Iris pigment epithelial cell (primary cell): ENCODE measurements at regions not wholly inside any gene's neighbourhood (a gene's known extent, or its start where the extent isn't known, plus 50 kb on each side); places are given as distances from the start of the nearest gene placed in this dataset.

ENCODE experiments used
- DNase-seq: peaks from one replicate; pipeline ENCODE4 v3.0.0-alpha.2; 2011; ENCODE audit warnings: low read depth

- no peak for DNase-seq
Measured at GRCh38 chr3:99500485-99500884, 137.9 kb upstream of the COL8A1 start.

DNA sequence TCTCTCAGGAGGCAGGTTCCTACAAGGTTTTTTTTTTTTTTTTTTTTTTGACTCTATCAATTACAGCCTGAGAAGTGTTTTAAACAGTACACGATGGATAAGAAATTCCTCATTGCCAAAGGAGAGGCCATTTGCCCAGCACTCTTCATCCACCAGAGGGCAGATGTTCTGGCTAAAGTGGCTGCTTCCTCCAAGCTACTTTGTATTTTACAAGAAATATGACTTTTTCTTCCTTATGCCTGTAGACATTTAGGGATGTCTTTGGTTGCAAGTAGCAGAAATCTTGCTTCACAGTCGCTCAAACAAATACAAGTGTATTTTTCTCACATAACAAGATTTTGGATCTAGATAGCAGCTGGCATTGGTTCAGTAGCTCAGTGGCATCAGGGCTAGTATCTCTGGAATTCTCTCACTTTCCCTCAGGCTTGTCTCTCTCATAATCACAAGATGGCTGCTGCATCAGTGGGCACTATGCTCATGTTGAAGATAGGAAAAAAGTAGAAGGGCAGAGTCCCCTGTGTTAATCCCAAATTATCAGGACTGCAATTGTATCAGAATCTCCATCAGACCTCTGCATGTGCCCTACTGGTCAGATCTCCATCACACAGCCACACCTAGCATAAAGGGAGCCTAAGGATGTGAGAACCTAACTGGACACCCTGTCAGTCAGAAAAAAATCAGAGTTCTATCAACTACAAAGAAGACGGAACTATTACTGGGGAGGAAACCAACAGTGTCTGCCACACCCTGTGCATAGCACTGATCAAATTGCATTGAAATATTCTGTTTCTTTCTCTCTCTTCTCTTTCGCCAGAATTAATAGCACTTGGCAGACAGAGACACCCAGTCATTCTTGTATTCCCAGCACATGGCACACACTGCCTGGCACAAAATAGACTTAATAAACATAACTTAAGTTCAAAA, 138.9 kb upstream of the COL8A1 start:
- DNase-seq: peak; percentile 77

DNA sequence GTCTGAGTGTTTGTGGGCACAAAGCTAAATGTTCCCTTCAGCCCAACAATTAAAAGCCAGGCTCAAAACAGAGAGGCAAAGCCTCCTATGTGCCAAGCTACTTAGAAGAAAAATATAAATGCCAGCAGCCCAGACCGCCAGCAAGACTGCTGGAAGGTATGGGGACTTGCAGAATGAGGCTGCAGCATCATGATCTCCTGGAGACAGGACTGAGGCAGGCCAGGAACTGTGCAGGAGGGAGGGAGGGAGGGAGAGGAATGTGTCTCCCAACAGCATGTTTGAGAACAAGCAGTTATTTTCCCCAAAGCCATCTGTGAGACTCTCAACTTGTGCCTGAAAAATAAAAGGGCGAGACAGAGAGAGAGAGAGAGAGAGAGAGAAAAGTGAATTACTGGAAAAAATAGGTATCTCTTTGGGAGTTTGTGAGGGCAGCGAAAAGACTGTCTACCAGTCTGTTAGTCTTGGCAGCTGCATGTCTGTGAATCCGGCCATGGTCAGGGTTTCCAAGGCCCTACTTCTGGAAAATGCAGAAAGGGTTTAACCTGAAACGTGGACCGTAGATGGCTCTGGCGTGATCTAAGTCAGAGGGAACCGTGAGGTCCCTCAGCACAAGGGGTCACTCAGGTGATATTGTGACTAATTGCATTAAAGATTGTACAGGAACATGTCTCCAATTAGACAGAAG, 139.7 kb upstream of the COL8A1 start:
- peak; percentile 71 for DNase-seq

DNA sequence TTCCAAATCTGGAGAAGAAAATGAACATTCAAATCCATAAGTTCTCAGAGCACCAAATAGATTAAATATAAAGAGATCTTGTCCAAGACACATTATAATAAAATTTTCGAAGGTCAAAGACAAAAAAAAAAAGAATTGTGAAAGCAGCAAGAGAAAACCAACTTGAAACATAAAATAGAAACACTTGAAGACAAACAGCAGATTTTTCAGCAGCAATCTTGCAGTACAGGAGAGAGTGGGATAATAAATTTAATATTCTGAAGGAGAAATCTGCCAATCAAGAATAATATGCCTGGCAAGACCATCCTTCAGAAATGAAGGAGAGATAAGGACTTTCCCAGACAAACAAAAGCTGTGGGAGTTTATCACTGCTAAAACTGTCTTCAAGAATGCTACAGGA, 150.5 kb upstream of the COL8A1 start:
- DNase-seq: no peak

DNA sequence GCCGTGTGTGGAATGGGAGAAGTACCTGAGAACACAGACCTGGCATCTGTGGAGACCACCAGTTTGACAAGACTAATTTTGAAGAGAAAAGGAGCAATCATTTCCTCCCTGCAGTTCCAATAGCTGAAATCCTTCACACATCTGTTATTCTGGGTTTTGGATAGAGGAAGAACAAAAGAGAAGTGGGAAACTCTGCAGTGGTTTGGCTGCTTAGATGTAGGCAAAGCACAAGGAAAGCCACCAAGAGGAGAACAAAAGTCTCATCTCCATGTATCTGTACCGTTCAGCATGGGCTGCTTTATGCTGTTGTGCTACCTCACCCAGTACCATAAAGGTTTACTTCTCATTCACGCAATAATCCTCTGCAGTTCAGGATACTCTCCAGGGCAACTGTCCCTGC, 153.1 kb upstream of the COL8A1 start:
- no peak for DNase-seq

GRCh38 chr3:99484871-99485270, 153.5 kb upstream of the COL8A1 start:
- peak; percentile 84 for DNase-seq

GRCh38 chr3:99483841-99484240, 154.6 kb upstream of the COL8A1 start:
- DNase-seq: no peak

DNA sequence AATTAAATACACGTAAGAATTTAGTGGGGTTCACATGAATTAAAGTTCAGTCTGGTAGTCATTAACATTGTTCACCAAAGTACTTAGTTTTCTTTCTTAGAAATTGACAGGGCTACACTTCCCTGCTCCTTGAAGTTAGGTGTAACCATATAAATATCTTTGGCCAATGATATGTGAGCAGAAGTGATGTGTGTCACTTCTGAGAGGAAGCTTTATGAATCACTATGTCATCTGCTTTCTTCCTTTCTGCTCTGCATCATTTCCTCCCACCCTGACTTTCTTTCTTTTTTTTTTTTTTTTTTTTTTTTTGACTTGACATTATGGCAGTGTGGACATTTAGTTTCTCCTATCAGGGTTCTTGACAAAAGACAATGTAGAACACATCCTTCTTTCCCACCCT, 156.2 kb upstream of the COL8A1 start:
- DNase-seq: no peak

DNA sequence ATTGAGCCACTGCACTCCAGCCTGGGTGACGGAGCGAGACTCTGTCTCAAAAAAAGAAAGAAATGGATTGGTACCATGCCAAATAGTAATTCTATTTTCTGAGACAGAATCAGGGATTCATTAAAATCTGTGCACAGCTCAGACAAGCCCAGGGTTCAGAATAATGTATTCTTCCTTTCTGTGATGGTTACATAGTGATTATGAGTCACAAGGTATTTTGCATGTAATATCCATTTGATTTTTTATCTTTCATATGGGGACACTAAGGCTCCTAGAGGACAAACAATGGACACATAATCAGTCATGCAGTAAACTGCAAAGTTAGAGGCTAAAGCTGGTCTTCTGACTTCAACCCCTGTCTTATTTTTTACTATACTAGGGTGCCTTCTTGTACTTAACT, 156.8 kb upstream of the COL8A1 start:
- DNase-seq: no peak

DNA sequence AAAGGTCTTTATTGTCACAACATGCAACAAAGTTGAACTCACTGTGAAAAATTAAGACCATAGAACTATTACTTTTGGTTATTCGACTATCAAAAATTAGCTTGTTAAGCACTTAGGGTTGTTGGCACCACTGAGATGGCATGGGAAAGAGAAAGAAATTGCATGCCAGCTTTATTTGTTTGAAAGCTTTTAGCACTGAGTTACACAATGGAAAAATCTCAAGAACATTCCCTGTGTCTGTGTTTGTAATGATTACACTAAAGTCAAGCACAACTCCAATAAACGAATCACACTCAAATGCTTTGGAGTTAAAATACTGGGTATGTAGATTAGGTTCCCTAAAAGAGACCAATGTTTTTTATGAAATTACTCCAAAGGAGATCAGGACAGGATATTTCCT, 158.6 kb upstream of the COL8A1 start:
- no peak for DNase-seq

DNA sequence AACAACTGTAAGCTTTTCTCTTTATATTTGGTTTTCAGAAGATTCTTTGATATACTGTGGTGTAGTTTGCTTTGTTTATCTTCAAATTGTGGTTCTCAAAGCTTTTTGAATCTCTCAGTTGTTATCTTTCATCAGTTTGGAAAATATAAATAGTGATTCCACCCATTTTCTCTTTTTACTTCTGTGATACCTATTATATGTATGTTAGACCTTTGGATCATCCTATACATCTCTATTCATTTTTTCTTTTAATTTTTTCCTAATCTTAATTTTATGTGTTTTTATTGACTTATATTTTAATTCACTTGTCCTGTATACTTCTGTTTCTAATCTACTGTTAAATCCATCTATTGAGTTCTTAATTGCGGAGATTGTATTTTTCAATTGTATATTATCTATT, 160.7 kb upstream of the COL8A1 start:
- DNase-seq: no peak

DNA sequence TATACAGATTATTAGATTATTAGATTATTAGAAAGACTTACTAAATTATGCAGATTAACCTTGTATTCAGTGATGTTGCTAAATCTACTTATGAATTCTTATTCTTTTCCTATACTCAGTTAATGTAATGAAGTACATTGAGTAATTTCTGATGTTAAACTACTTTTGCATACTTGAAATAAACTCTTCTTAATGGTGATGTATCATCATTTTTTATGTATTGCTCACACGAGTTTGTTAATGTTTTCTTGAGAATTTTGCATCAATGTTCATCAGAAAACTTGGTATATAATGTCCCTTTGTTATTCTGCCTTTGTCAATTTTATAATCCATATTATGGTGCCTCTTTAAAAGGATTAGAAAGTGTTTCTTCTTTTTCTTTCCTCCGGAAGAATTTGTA, 163.2 kb upstream of the COL8A1 start:
- DNase-seq: peak; percentile 51

- peak; percentile 32 for DNase-seq
Measured at GRCh38 chr3:99474776-99475175, 163.6 kb upstream of the COL8A1 start.

- peak; percentile 90 for DNase-seq
Measured at GRCh38 chr3:99473321-99473751, 165.1 kb upstream of the COL8A1 start.

DNA sequence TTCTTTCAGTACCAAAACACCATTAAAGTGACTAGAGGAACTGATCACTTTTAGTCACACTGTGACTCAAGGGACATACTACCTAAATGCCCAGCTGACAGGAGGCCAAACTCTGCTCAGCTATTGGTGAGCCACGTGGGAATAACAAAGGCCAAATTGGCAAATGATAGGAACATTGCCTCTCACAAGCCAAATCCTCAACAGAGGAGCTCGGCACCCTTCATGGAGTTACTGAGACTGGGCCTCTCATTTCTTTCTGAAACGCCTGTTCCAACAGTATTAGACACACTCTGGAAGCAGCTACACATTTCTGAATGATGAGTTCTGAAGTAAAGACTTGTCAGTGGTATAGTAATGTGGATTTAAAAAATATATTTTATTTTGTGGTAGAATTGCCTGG, 166.0 kb upstream of the COL8A1 start:
- no peak for DNase-seq

DNA sequence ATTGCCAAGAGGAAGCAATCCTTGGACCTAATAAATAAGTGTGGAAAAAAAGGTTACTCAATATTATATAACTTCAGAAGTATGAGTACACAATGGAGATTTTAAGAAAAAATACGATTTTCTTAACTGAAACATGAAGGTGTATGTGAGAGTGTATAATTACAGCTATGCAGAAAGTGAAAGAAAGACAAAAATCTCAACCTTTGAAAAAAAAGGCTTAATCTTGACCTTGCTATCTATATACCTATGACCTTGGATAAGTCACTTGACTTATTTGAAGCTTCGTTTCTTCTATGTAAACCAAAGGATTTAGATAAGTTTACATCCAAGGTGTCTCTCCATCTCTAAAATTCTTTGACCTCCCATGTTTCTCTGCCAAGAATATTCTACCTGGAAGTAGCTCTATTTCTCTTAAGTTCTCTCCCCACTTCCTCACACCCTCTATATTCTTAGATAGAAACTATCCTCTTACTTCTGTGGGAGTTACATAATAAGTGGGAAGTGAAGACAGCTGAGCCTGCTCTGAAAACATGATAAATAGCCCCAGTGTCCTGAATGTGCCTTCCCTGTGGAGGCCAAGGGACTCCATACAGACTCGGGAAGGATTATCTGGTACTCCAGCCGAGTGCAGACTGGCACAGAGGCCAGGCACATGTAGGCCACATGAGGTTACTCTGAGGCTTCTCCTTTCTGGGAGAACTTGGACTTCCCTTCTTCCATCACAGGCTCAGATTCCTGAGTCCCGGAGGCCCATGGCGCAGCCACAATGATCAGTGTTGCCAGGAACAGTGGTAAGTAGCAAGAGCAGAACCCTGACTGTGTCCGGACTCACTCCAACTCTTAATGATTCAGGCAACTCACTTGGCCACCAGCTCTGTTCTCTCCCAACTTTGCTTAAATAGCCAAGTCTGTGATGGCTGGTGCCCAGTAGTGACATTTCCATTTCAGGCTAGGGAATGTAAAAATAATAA, 166.8 kb upstream of the COL8A1 start:
- no peak for DNase-seq

GRCh38 chr3:99470841-99471240, 167.6 kb upstream of the COL8A1 start:
- no peak for DNase-seq

DNA sequence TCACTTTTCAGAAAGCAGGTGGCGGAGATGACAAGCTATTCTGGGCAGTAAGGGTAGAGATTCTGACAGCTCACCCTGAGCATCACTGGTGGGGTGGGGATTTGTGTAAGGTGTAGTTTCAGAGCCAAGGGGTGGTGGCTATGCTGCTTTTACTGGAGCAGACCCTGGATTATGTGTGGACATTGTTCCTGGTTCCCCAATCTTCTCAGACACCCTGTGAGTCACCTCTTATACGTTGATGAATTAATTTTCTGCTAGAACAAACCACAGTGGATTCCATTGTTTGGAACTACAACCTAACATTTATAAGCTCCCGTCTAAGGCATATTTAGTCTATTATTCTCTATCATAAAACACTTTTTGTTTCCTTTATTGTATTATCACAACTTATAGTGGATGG, 169.5 kb upstream of the COL8A1 start:
- no peak for DNase-seq

GRCh38 chr3:99467420-99467819, 171.0 kb upstream of the COL8A1 start:
- DNase-seq: no peak

GRCh38 chr3:99466331-99466730, 172.1 kb upstream of the COL8A1 start:
- DNase-seq: peak; percentile 31

GRCh38 chr3:99458013-99458412, 180.4 kb upstream of the COL8A1 start:
- no peak for DNase-seq

DNA sequence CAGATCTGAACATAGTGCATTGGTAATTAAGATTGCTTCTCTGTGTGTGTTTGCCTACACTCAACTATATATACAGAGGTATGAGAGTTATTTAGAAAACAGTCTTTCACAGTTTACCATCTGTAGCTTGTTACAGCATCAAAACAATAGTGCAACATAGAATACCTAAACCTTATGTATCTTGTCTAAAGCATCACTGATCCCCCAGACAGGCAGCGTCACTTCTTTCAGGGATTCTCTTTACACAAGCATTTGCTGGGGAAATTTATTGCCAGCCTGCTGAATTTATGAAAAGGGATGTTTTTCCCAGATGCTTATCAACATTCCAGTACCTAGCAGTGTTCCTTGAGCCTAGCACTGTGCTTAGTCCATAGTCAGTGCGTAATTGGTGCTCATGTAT, 195.8 kb upstream of the COL8A1 start:
- no peak for DNase-seq
